GM12872 (cell line): ENCODE measurements at regions not wholly inside any gene's neighbourhood (a gene's known extent, or its start where the extent isn't known, plus 50 kb on each side); places are given as distances from the start of the nearest gene placed in this dataset.

Experiments used
- TF ChIP-seq, protein P1 (sequence below): IDR thresholded peaks from 3 replicates; pipeline ENCODE4 v1.5.1; 2011; ENCODE audit warnings: low read depth, mild to moderate bottlenecking, low read length, moderate library complexity; ENCODE audit not compliant: insufficient read depth

DNA sequence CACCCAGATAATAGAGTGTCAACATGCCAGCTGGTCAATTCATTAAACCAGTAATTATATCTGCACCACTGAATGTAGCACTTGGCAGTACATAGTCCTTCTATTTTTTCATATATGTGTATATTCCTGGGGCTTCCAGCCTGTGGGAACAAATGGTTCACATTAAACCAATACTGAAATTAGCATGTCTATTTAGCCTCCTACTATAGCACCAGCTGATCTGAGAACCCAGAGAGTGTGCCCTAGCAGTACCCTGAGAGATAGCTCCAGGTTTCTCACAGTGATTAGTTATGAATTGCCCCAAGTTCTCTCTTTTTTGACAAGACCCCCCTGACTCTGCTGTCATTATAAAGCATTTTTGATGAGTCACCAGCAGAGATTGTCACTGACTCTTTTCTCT lies 1097.3 kb upstream of the FLRT2 start:
- TF ChIP-seq, protein P1, sequence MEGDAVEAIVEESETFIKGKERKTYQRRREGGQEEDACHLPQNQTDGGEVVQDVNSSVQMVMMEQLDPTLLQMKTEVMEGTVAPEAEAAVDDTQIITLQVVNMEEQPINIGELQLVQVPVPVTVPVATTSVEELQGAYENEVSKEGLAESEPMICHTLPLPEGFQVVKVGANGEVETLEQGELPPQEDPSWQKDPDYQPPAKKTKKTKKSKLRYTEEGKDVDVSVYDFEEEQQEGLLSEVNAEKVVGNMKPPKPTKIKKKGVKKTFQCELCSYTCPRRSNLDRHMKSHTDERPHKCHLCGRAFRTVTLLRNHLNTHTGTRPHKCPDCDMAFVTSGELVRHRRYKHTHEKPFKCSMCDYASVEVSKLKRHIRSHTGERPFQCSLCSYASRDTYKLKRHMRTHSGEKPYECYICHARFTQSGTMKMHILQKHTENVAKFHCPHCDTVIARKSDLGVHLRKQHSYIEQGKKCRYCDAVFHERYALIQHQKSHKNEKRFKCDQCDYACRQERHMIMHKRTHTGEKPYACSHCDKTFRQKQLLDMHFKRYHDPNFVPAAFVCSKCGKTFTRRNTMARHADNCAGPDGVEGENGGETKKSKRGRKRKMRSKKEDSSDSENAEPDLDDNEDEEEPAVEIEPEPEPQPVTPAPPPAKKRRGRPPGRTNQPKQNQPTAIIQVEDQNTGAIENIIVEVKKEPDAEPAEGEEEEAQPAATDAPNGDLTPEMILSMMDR: no peak

- TF ChIP-seq, protein P1: no peak
Observed at GRCh38 chr14:84433961-84434360, 1096.0 kb upstream of the FLRT2 start.

DNA sequence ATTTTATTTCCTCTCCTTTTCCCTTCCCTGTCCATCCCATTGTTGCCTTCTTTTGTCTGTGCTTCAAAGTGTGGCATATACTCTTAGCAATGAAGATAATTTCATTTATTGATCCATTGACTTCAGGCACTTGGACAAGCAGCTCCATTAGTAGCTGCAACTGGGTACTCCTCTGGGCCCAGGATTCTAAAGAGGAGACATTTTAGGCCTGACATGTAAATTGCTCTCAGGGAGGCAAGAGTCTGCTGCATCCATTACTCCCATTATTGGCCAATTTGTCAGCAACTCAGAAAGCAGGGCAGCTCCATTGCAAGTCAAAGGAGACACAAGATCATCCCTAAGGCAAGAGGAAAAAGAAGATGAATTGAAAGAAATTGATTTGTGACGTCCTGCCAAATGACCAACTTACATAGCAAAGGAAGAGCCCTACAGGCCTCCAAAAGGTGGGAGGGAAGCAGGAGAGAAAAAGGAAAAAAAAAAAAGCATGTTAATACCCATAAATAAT lies 1094.1 kb upstream of the FLRT2 start:
- TF ChIP-seq, protein P1: no peak

DNA sequence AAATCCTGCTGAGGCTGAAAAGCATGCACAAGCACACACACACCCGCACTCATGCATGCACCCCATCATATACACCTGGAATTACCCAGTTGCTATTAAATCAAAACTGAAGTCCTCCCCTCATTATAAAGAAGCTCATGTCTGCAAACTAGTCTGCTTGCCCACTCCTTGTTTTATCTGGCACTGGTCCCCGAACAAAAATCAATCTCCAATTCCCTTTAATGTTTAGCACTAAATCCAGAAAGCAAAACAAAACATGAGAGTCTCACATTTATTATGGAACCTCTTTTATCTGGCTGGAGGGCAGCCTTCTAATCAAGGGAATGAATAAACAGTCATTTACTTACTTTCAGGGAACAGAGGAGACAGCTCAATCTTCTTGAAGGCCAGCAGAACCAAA lies 1093.4 kb upstream of the FLRT2 start:
- TF ChIP-seq, protein P1: no peak

GRCh38 chr14:84442521-84442920 lies 1087.4 kb upstream of the FLRT2 start:
- TF ChIP-seq, protein P1: no peak

- TF ChIP-seq, protein P1: no peak
Observed at GRCh38 chr14:84445486-84445885, 1084.5 kb upstream of the FLRT2 start.

GRCh38 chr14:84446250-84446649 lies 1083.7 kb upstream of the FLRT2 start:
- TF ChIP-seq, protein P1: no peak
